ENCODE measurements at regions not wholly inside any gene's neighbourhood (a gene's known extent, or its start where the extent isn't known, plus 50 kb on each side); places are given as distances from the start of the nearest gene placed in this dataset.
"Not testable (repeated sequence)": the region's sequence is repeated elsewhere in the genome, so short reads cannot be mapped to it uniquely, and the experiment has no call there.

GRCh38 chr13:109939180-109939579 lies 152.8 kb upstream of the IRS2 start:
- no peak overlapping the region for H4K8ac ChIP-seq (ENCODE audit: low read length)
- H3K4me3 ChIP-seq (ENCODE audit: insufficient read depth in 1 of 2, low read depth in 1 of 2, low read length in 2 of 2) = no peak overlapping the region
- no peak overlapping the region for H3K4me2 ChIP-seq (ENCODE audit: low read length, poor library complexity, severe bottlenecking)
- no peak overlapping the region for H2BK12ac ChIP-seq (ENCODE audit: low read length in 2 of 2)
- no peak overlapping the region for H3K9ac ChIP-seq (ENCODE audit: low read length)
- 98% methylated on average over 2 of the region's 2 CpGs for WGBS
- H2AK5ac ChIP-seq (ENCODE audit: low read length, severe bottlenecking) = no peak overlapping the region
- H3K27me3 ChIP-seq (ENCODE audit: control insufficient read depth in 1 of 2, insufficient read depth in 1 of 2, low read length in 2 of 2) = no peaks in the 10 kb centered on the region
- no peak overlapping the region for H2BK15ac ChIP-seq (ENCODE audit: low read depth, poor library complexity, severe bottlenecking)
- H3K27ac ChIP-seq (ENCODE audit: low read length, poor library complexity, severe bottlenecking) = no peak overlapping the region
- H3K79me1 ChIP-seq (replicated peaks; ENCODE audit: low read length, poor library complexity, severe bottlenecking) = no peaks in the 10 kb centered on the region
- H2BK120ac ChIP-seq (ENCODE audit: low read depth, low read length) = no peak overlapping the region
- H4K91ac ChIP-seq (ENCODE audit: low read length) = no peak overlapping the region
- H2BK5ac ChIP-seq (ENCODE audit: low read depth, low read length, poor library complexity, severe bottlenecking) = no peak overlapping the region
- no peak overlapping the region for H3K23ac ChIP-seq (ENCODE audit: low read length in 2 of 2)
- peaks cover 3% of the 10 kb centered on the region for H3K4me1 ChIP-seq (ENCODE audit: control insufficient read depth, insufficient read depth, low read depth, low read length)
- H3K36me3 ChIP-seq (ENCODE audit: control insufficient read depth in 1 of 2, insufficient read depth in 2 of 2, low read depth in 1 of 2, low read length in 2 of 2) = no peaks in the 10 kb centered on the region
- H3K9me3 ChIP-seq (ENCODE audit: control insufficient read depth, low read length) = no peaks in the 10 kb centered on the region
- H3K14ac ChIP-seq (ENCODE audit: low read length in 2 of 2) = no peak overlapping the region
- H3K4ac ChIP-seq (ENCODE audit: low read depth in 1 of 2, low read length in 2 of 2) = no peak overlapping the region
- no peak overlapping the region for H3K18ac ChIP-seq (ENCODE audit: low read depth in 1 of 2, low read length in 2 of 2)
- no peak for DNase-seq
- no peak overlapping the region for H2AFZ ChIP-seq (ENCODE audit: low read depth, low read length)

- Histone ChIP-seq H2BK5ac (ENCODE audit: low read depth, low read length, poor library complexity, severe bottlenecking) (no peak overlapping the region), H3K27ac (ENCODE audit: low read length, poor library complexity, severe bottlenecking) (no peak overlapping the region), H2AFZ (ENCODE audit: low read depth, low read length) (no peak overlapping the region), H3K79me1 (replicated peaks; ENCODE audit: low read length, poor library complexity, severe bottlenecking) (no peaks in the 10 kb centered on the region), H3K23ac (ENCODE audit: low read length in 2 of 2) (no peak overlapping the region), H3K4ac (ENCODE audit: low read depth in 1 of 2, low read length in 2 of 2) (no peak overlapping the region), H3K27me3 (ENCODE audit: control insufficient read depth in 1 of 2, insufficient read depth in 1 of 2, low read length in 2 of 2) (no peaks in the 10 kb centered on the region), H3K4me2 (ENCODE audit: low read length, poor library complexity, severe bottlenecking) (no peak overlapping the region), H2AK5ac (ENCODE audit: low read length, severe bottlenecking) (no peak overlapping the region), H4K8ac (ENCODE audit: low read length) (no peak overlapping the region), H3K14ac (ENCODE audit: low read length in 2 of 2) (no peak overlapping the region), H3K9ac (ENCODE audit: low read length) (no peak overlapping the region), H3K4me3 (ENCODE audit: insufficient read depth in 1 of 2, low read depth in 1 of 2, low read length in 2 of 2) (no peak overlapping the region), H3K9me3 (ENCODE audit: control insufficient read depth, low read length) (no peaks in the 10 kb centered on the region), H3K4me1 (ENCODE audit: control insufficient read depth, insufficient read depth, low read depth, low read length) (peaks cover 5% of the 10 kb centered on the region), H3K36me3 (ENCODE audit: control insufficient read depth in 1 of 2, insufficient read depth in 2 of 2, low read depth in 1 of 2, low read length in 2 of 2) (no peaks in the 10 kb centered on the region), H4K91ac (ENCODE audit: low read length) (no peak overlapping the region), H2BK15ac (ENCODE audit: low read depth, poor library complexity, severe bottlenecking) (no peak overlapping the region), H2BK120ac (ENCODE audit: low read depth, low read length) (no peak overlapping the region), H2BK12ac (ENCODE audit: low read length in 2 of 2) (no peak overlapping the region), H3K18ac (ENCODE audit: low read depth in 1 of 2, low read length in 2 of 2) (no peak overlapping the region)
- 95% methylated on average over 9 of the region's 10 CpGs for WGBS
- DNase-seq = no peak
Measured at GRCh38 chr13:109938255-109938936, 152.0 kb upstream of the IRS2 start.

GRCh38 chr13:109934520-109934919 lies 148.1 kb upstream of the IRS2 start:
- H4K91ac ChIP-seq (ENCODE audit: low read length); H3K18ac ChIP-seq (ENCODE audit: low read depth in 1 of 2, low read length in 2 of 2); H3K4ac ChIP-seq (ENCODE audit: low read depth in 1 of 2, low read length in 2 of 2): not testable (repeated sequence)

GRCh38 chr13:109933476-109933875 lies 147.1 kb upstream of the IRS2 start:
- Histone ChIP-seq H4K8ac (ENCODE audit: low read length) (no peak overlapping the region), H2BK5ac (ENCODE audit: low read depth, low read length, poor library complexity, severe bottlenecking) (no peak overlapping the region), H3K14ac (ENCODE audit: low read length in 2 of 2) (no peak overlapping the region), H3K9me3 (ENCODE audit: control insufficient read depth, low read length) (no peaks in the 10 kb centered on the region), H2BK120ac (ENCODE audit: low read depth, low read length) (no peak overlapping the region), H3K4ac (ENCODE audit: low read depth in 1 of 2, low read length in 2 of 2) (no peak overlapping the region), H3K36me3 (ENCODE audit: control insufficient read depth in 1 of 2, insufficient read depth in 2 of 2, low read depth in 1 of 2, low read length in 2 of 2) (no peaks in the 10 kb centered on the region), H3K79me1 (replicated peaks; ENCODE audit: low read length, poor library complexity, severe bottlenecking) (no peaks in the 10 kb centered on the region), H2AFZ (ENCODE audit: low read depth, low read length) (no peak overlapping the region), H3K9ac (ENCODE audit: low read length) (no peak overlapping the region), H3K4me3 (ENCODE audit: insufficient read depth in 1 of 2, low read depth in 1 of 2, low read length in 2 of 2) (no peak overlapping the region), H2BK15ac (ENCODE audit: low read depth, poor library complexity, severe bottlenecking) (no peak overlapping the region), H4K91ac (ENCODE audit: low read length) (no peak overlapping the region), H2AK5ac (ENCODE audit: low read length, severe bottlenecking) (no peak overlapping the region), H3K27me3 (ENCODE audit: control insufficient read depth in 1 of 2, insufficient read depth in 1 of 2, low read length in 2 of 2) (no peaks in the 10 kb centered on the region), H3K27ac (ENCODE audit: low read length, poor library complexity, severe bottlenecking) (no peak overlapping the region), H3K18ac (ENCODE audit: low read depth in 1 of 2, low read length in 2 of 2) (no peak overlapping the region), H3K23ac (ENCODE audit: low read length in 2 of 2) (no peak overlapping the region), H2BK12ac (ENCODE audit: low read length in 2 of 2) (no peak overlapping the region), H3K4me1 (ENCODE audit: control insufficient read depth, insufficient read depth, low read depth, low read length) (peaks cover 2% of the 10 kb centered on the region), H3K4me2 (ENCODE audit: low read length, poor library complexity, severe bottlenecking) (no peak overlapping the region)
- no peak for DNase-seq
- WGBS = 74% methylated on average over 6 of the region's 7 CpGs

More at GRCh38 chr13:109934520-109934919, 148.1 kb upstream of the IRS2 start:
- H2BK12ac ChIP-seq (ENCODE audit: low read length in 2 of 2); DNase-seq; H2AK5ac ChIP-seq (ENCODE audit: low read length, severe bottlenecking); H4K8ac ChIP-seq (ENCODE audit: low read length); H3K9ac ChIP-seq (ENCODE audit: low read length); H3K9me3 ChIP-seq (ENCODE audit: control insufficient read depth, low read length); H3K4me2 ChIP-seq (ENCODE audit: low read length, poor library complexity, severe bottlenecking); H3K4me3 ChIP-seq (ENCODE audit: insufficient read depth in 1 of 2, low read depth in 1 of 2, low read length in 2 of 2); H2BK5ac ChIP-seq (ENCODE audit: low read depth, low read length, poor library complexity, severe bottlenecking); H3K27ac ChIP-seq (ENCODE audit: low read length, poor library complexity, severe bottlenecking); H3K36me3 ChIP-seq (ENCODE audit: control insufficient read depth in 1 of 2, insufficient read depth in 2 of 2, low read depth in 1 of 2, low read length in 2 of 2); H2AFZ ChIP-seq (ENCODE audit: low read depth, low read length); H3K23ac ChIP-seq (ENCODE audit: low read length in 2 of 2); H3K27me3 ChIP-seq (ENCODE audit: control insufficient read depth in 1 of 2, insufficient read depth in 1 of 2, low read length in 2 of 2); H2BK15ac ChIP-seq (ENCODE audit: low read depth, poor library complexity, severe bottlenecking); H2BK120ac ChIP-seq (ENCODE audit: low read depth, low read length); H3K4me1 ChIP-seq (ENCODE audit: control insufficient read depth, insufficient read depth, low read depth, low read length); H3K79me1 ChIP-seq (replicated peaks; ENCODE audit: low read length, poor library complexity, severe bottlenecking); H3K14ac ChIP-seq (ENCODE audit: low read length in 2 of 2): not testable (repeated sequence)
- WGBS = 100% methylated on average over 3 of the region's 5 CpGs

All from mesenchymal stem cell (in vitro differentiated cells and primary cell).